NCI-H128 (cell line): ENCODE measurements at regions not wholly inside any gene's neighbourhood (a gene's known extent, or its start where the extent isn't known, plus 50 kb on each side); places are given as distances from the start of the nearest gene placed in this dataset.
"Not testable (repeated sequence)": the region's sequence is repeated elsewhere in the genome, so short reads cannot be mapped to it uniquely, and the experiment has no call there.

ENCODE experiments used
- DNase-seq: peaks from one replicate; lab custom pipeline; 2025; ENCODE audit not compliant: unreplicated experiment; lab: John Stamatoyannopoulos, UW

DNA sequence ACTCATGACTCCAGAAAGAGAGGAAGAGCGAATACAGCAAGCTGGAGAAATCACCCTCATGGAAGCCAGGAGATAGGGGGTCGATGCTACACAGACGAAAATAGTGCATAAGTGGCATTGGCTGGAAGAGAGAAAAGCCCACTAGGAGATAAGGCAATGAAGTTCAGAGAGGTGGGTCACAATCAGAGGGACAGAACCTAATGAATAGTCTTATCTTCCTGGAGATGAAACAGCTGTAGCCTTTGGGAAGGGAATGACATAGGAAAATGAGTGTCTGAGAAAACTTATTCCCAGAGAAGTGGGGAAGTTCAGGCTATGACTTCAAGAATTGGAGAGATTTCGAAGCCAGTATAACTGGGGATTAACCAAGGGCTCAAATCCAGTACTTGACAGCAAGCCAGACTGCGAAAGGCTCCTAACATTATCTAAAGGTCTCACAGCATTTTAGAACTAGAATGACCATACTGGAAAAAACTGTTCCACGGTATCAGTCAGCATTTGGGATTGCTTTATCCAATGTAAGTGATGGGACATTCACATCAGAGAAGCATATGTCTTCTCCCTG is 211.1 kb downstream of the ZNF365 start:
- no peak for DNase-seq

GRCh38 chr10:62587011-62587410 is 212.8 kb downstream of the ZNF365 start:
- DNase-seq: no peak

- no peak for DNase-seq
These were observed 213.9 kb downstream of the ZNF365 start for GRCh38 chr10:62588116-62588515.

- DNase-seq: no peak
These were observed 214.8 kb upstream of the ADO start for GRCh38 chr10:62589689-62590088.

DNA sequence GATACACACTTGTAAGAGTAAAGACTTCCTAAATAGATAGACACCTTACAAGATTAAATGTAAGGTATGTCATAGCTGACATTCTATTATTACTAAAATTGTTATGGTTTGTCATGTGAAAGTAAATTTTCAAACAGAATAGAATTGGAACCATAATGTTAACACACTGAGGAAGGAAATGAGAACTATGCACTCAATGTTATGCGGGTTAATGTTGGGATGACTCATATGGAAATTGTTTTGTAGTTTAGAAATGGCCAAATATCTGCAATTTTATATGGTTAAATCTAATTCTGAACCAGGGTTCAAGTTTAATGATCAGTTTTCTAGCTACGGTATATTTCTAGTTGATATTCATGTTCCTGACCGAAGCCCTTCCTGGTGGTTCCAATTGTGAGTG is 214.2 kb upstream of the ADO start:
- no peak for DNase-seq

GRCh38 chr10:62594093-62594520 is 210.4 kb upstream of the ADO start:
- no peak for DNase-seq

- no peak for DNase-seq
These were observed 207.3 kb upstream of the ADO start for GRCh38 chr10:62597226-62597625.

GRCh38 chr10:62599161-62599560 is 205.4 kb upstream of the ADO start:
- DNase-seq: no peak

GRCh38 chr10:62606551-62606950 is 198.0 kb upstream of the ADO start:
- not testable (repeated sequence) for DNase-seq

DNA sequence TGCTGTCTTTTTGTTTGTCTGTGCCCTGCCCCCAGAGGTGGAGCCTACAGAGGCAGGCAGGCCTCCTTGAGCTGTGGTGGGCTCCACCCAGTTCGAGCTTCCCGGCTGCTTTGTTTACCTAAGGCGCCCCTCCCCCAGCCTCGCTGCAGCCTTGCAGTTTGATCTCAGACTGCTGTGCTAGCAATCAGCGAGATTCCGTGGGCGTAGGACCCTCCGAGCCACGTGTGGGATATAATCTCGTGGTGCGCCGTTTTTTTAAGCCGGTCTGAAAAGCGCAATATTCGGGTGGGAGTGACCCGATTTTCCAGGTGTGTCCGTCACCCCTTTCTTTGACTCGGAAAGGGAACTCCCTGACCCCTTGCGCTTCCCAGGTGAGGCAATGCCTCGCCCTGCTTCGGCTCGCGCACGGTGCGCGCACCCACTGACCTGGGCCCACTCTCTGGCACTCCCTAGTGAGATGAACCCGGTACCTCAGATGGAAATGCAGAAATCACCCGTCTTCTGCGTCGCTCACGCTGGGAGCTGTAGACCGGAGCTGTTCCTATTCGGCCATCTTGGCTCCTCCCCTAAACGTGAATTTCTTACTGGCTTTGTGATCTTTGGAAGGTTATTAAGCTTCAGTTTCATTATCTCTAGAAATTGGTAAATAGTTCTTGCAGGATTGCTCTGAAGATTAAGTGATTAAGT is 196.2 kb upstream of the ADO start:
- DNase-seq: not testable (repeated sequence)

DNA sequence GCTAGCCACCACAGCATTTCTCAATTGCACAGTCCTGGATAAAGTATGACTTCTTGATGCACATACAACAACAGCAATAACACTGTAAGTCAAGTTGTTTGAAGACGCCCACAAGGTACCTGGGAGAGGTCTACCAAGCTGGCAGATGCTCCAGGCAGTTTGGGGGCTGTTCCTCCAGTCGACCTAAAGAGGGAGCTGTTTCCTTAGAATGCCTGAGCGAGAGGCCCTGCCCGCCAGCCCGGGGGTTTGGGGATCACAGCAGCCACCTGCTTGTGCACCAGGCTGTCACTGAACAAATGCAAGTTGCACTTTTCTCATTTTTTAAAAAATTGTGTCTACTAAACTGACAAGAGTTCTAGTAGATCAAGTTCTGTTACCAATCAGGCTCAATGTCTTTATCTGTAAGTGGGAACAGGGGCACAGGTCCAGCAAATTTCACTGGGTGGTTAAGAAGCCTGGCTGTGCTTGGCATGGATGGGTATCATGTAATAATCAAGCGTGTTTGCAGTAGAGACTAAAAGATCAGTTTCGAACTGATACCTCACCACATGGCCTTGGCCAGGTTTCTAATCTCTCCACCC is 193.8 kb upstream of the ADO start:
- DNase-seq: peak; percentile 9

DNA sequence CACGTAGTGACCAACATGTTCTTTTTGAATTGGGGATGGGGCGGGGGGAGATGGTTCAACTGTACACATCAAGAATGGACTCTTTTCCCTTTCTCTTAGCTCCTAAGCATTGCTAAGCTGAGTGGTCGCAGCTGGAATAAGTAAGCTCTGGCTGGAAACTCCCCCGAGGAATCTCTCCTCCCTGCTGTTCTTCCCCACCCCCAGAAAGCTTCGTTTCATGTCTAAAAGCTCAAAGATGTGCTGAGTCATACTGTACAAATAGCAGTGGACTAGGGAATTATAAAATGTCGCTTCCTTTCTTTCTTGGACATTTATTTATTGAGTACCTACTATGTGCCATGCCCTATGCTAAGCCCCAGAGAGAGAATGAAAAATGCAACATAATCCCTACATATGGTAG is 191.1 kb upstream of the ADO start:
- DNase-seq: no peak

DNA sequence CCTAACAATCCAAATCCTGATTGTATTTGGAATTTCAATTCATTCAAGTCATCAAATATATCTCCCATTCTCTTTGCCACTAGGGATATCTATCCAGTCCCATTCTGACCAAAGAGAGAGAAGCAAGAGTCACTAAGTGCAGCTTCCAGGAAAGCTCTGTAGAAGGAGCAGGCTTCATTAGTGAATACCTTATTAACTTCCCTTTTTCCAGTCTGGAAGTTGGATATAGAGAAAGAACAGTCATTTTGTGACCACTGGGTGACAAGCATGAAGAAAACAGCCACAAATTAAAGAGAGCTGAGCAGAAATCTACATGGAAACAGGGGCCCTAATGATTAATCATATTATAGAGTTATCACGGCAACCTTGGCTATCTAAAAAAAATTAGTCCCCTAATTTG is 190.7 kb upstream of the ADO start:
- no peak for DNase-seq

DNA sequence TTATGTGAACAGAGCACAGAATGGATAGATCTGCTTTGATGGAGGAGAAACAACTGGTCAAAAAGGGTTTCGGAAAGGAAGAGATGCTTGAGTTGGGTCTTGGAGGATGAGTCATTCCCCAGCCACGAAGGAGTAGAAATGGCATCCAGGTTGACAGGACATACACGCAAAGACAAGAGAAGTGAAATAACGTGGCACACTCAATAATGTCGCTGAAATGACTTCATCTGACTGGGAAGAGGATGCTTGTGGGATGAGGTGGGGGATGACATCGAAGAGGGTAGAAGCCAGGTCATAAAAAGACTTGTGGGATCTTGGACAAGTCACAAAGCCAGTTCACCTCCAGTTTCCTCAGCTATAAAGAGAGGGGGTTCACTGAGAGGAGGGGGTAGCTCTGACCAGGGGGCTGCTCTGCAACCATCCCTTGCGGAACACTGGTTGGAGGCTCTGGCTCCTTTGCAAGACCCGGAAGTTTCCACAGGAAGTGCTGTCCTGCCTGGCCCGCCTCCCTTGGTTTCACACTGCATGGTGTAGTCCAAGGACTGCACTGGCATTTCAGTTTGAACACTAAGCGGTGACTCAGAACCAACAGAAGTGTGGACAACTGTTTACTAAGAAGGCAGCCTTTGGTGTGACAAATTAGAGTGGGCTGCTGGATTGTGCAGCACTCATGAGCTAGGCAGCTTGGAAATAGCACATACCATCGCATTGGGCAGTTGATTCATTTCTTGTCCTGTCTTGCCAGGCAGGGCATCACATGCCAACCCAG is 189.9 kb upstream of the ADO start:
- DNase-seq: no peak

- no peak for DNase-seq
These were observed 187.5 kb upstream of the ADO start for GRCh38 chr10:62616885-62617590.

DNA sequence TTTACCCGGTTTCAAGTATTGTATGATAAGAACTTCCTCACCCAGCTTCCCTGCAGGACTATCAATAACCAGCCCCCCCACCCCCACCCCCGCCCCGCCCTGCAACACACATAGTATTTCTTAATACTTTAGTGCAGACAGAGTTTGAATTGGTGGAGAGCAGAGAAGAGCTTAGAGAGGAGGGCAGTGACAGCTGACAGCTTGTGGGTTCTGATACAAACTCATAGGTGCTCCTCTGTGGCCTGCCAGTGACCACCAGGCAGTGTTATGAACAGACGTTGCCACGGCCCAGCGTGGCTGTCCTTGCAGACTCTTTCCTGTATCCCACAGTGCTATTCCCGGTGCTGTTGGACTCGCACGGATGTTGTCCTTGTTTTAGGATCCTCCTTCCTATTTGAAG is 186.9 kb upstream of the ADO start:
- DNase-seq: no peak

- DNase-seq: no peak
These were observed 186.5 kb upstream of the ADO start for GRCh38 chr10:62618054-62618453.

- no peak for DNase-seq
These were observed 185.7 kb upstream of the ADO start for GRCh38 chr10:62618576-62619412.

DNA sequence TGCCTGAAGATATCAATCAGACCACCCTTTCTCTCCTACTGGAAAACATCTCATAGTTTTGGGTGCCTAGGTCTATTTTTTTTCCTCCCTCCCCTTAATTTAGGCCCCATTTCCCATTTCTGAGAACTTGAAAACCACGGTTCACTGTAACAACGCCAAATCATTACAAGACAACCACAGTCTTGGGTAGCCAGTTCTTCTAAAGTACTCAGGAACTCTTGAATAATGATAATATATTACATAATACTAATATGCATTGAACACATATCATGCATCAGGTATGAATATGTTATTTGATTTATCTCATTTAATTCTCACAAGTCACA is 185.1 kb upstream of the ADO start:
- DNase-seq: no peak

DNA sequence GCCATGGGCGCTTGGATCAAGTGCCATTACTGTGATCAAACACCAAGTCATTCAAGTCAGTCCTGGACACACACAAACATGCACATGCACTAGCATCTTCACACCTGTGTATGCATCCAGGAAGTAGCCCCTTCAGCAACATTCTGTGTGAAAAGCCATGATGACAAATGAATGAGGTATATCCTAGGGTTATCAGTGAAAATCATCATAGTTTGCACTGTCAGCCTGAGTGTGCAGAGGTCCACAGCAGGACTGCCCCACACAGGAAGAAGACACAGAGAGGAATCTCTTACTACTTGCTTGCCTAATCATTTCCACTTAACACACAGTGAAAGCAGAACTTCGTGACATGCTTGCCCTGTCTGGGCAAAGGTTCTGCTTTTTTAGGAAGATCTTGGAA is 184.0 kb upstream of the ADO start:
- DNase-seq: no peak

GRCh38 chr10:62623223-62623622 is 181.3 kb upstream of the ADO start:
- no peak for DNase-seq
